Gastroesophageal sphincter (tissue), 3 donors: ENCODE measurements at regions not wholly inside any gene's neighbourhood (a gene's known extent, or its start where the extent isn't known, plus 50 kb on each side); places are given as distances from the start of the nearest gene placed in this dataset.

Experiments
- CTCF ChIP-seq, 4 experiments: fragments of 200-600 bp in 2 of 4; fragments of 450-650 bp in 2 of 4; sonication (generic) in 1 of 4; IDR thresholded peaks; one replicate each; pipeline ENCODE4 v1.5.1; 2017 to 2019; ENCODE audit warnings: antibody characterized with exemption in 4 of 4, mild to moderate bottlenecking in 2 of 4, moderate library complexity in 2 of 4
- POLR2AphosphoS5 ChIP-seq: sonication (generic); formaldehyde crosslinking; IDR thresholded peaks from one replicate; pipeline ENCODE4 v1.6.1; 2017; ENCODE audit warnings: antibody characterized with exemption

- no peak for TF ChIP-seq CTCF (IDR thresholded peaks at IDR 0.05)
- TF ChIP-seq POLR2AphosphoS5, result no peak
Measured at GRCh38 chr22:49226096-49226495, 601.6 kb downstream of the BRD1 start.
